HG03378 (cell line): ENCODE measurements at regions not wholly inside any gene's neighbourhood (a gene's known extent, or its start where the extent isn't known, plus 50 kb on each side); places are given as distances from the start of the nearest gene placed in this dataset.

Source experiments
- ATAC-seq: cut with Tn5 transposase; IDR thresholded peaks from one replicate; pipeline ENCODE4 v1.9.1; 2021; ENCODE audit warnings: mild to moderate bottlenecking, moderate library complexity; ENCODE audit not compliant: unreplicated experiment

DNA sequence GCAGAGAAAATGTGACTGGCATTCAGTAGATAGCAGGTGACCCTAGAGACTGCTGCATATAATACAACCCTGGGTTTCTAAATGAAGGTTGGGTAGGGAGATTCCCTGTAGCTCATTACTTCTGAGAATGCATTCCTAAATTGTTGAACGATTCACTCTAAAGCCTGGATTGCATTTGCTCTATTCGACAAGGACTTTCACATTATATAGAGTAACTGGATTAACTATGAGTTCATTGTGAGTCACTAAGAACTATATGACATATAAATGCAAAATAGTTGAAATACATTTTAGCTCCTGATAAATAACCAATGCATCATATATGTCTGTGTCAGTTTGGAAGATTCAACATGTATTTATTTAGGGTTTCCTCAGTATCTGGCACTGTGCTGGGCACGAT, 294.7 kb upstream of the CCDC54 start:
- no peak for ATAC-seq

DNA sequence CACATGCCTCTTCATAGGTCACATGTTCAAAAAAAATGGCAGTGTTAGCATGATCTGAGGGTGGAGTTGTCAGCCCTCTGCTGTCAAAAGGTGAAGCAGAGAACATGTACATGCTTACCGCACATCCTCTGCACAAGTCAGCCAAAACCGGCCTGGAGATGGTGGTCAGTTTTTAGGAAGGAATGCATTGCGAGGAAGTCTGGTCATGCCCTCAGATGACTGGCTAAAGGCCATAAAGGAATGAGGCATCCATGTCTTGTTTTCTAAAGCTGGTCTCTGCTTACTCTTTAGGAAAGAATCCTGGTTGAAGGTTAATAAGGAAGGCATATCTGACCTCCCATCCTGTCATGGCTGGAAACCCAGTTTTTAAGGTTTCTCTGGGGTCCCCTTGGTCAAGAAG, 292.0 kb upstream of the CCDC54 start:
- ATAC-seq, result no peak

DNA sequence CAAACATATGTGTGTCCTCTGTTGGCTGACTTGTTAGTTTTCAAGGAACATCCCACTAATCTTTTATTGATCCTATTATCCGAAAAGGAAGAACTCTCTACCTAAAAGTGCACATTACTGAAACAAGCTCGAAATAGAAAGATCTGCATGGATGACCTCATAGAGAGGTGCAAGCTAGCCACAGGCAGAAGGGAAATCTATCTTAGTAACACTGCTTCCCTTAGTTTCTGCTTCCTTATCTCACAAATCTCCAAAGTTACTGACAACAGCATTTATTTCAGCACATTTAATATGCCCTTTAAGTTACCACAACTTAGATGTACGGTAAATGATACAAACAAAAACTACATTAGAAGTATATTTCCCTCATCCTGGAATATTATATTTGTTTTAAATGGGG, 285.1 kb upstream of the CCDC54 start:
- ATAC-seq, result no peak

DNA sequence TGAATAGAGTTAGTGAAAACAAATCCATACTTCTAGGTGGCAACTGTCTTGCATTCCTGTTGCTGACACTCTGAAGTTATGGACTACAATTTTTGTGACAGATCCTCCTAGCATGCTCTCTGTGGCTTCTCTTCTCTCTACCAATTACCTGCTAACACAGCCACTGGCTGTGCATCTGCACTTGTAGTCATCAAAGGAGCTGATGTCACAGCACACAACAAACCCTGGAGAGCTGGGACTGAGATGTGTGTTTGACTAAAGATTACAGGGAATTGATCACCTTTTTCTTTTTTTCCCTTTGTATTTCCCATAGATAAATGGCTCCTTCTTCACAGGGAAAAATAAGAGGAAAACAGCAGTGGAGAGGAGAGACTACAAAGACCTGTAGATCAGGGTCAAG, 278.4 kb upstream of the CCDC54 start:
- no peak for ATAC-seq

DNA sequence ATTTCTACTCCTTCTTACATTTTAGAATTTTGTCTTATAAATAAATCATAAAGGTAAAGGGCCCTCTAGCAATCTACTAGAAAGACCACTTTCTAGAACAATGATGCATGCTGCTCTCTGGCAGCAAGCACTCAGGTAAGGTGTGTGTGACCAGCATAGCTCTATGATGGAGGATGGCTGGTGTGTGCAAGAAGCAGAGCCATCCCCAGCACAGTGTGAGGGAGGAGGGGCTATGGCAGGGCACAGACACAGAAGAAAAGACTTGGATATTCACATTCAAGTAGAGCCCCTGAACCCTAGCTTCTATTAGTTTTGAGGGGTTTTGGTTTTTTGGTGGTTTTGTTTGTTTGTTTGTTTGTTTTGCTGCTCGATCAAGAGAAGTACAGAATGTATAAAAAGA, 277.1 kb upstream of the CCDC54 start:
- no peak for ATAC-seq

DNA sequence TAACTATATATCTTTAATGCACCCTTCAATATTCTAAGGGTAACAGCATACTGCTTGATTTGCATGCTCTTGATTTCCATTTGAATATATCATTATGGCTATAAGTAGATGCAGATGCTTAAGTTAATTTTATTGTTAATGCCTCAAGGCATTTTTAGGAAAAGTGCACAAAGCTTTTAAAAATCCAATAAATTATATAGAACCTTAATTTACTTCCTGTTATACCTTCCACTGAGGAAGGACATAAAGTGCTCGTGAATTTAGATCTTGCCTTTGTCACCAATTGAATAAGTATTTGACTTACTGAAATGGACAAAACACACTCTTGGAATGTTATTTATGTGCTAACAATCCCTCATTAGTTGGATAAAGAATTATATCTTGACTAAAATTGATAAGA, 276.7 kb upstream of the CCDC54 start:
- ATAC-seq, result no peak

DNA sequence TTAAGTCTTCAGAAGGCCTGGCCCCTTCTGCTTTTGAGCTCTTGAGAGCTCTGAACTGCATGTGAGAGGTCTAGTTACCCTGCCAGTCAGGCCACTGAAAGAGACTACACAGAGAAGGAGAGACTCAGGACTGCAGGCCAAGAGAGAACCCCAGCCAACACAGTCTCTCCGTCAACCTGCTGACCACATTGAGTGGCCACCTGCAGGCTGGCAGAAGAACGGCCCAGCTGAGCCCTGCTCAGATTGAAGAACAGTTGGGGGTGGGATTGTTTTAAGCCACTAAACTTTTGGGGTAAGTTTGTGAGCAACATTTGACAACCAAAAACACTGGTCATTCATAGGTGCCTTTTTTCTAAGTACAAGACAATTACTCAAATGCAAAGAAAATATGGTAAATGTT, 273.5 kb upstream of the CCDC54 start:
- no peak for ATAC-seq

DNA sequence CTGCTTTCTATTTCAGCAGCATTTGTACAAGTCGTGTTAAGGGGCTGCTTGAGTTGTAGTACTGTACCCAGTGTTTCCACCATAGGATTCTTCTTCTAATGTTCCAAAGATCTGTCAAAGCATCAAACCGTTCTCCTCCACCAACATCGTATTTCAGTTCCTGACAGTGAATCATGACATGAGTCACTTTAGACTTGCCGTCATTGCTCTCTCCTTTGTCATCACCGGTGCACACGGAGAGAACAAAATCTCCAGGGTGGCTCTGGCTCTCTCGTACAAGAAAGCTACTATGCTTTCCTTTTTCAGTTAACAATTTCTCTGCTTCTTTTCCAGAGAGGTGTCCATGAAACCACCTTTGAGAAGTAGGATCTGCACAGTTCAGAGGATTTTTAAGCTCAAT, 270.9 kb upstream of the CCDC54 start:
- ATAC-seq, result no peak

DNA sequence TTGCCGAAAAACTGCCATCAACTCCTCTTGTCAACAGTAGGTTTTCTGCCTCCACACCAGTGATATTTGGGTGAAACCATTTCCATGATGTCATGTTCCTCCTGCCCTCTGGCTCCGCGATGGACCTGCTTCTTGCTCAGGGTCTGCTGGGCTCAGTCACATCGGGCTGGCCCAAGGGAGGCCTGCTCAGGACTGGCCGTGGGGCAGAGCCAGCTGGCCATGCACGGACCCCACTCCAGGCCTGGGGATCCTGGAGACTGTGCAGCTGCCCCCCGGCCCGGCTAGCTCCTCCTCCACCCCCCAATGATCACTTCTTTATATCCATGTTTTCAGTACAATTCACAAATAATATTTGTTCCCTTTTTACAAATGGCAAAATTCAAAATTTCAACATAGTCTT, 270.3 kb upstream of the CCDC54 start:
- no peak for ATAC-seq

DNA sequence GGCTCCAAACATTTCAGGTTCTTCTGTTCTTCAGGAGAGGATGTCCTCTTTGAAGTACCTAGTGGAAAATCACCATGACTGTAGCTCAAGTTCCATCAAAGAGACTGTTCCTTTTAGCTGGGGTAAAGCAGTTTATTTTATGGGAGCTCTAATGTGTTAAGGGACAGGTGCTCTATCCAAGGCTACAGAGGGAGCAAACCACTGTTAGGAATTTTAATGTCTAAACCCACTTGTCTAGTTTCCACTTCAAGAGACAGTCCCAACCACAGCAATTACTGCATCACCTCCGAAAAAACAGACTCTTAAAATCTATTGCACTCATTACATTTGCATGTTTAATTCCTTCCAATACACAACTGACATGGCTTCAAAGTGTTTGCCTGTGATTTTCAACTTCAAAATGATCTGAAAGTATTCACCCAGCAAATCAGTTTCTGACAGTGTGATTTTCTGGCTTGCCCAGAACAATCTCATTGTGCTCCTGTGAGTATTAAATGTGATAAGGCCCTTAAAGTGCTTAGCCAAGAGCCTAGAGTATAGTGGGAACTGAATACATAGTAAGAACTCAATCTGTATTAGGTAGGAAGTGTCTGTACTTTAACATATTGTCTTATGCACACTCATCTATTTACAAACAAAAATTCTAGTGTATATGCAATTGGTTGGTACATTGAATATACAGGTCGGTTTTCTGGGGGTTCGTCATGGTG, 266.5 kb upstream of the CCDC54 start:
- no peak for ATAC-seq

DNA sequence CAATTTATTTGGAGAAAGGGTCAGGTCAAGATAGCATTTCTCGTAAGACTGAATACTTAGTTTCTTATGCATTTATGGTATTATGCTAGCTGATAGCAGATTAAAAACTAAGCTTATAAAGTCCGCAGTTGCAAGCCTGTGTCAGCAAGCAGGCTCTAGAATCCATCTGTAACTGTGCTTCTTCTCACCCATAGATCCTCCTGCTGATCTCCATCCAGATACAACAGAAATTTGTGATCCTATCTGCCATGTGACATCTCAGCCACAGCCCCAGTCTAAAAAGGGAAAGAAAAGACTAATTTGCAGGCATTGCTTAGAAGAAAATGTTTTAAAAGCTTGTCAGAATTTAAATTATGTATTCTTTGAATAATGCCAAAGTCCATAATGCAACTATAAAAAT, 265.4 kb upstream of the CCDC54 start:
- no peak for ATAC-seq

DNA sequence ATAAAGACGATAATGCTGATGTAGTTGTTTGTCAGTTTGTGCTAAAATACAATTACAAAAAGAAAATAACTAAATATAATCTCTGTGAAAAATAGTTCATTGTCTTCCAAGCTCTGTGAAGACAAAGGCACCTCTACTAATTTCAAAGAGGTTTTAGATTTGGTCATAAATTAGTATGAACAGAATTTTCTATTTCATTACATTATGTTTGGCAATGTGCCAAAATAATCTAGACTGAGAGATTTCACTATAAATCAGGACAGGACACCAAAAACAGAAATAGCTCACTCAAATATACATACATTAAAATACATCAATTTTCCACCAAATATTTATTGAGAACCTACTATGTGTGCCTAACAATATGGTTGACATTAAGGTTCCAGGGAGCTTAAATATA, 264.9 kb upstream of the CCDC54 start:
- ATAC-seq, result no peak

DNA sequence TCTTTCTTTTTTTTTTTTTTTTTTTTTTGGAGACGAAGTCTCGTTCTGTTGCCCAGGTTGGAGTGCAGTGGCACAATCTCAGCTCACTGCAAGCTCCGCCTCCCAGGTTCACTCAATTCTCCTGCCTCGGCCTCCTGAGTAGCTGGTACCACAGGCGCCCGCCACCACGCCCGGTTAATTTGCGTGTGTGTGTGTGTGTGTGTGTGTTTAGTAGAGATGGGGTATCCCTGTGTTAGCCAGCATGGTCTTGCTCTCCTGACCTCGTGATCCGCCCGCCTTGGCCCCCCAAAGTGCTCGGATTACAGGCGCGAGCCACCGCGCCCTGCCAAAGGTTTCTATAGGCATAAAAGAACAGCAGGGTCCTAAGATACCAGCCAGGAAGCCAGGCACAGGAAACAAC, 261.0 kb upstream of the CCDC54 start:
- ATAC-seq, result no peak

DNA sequence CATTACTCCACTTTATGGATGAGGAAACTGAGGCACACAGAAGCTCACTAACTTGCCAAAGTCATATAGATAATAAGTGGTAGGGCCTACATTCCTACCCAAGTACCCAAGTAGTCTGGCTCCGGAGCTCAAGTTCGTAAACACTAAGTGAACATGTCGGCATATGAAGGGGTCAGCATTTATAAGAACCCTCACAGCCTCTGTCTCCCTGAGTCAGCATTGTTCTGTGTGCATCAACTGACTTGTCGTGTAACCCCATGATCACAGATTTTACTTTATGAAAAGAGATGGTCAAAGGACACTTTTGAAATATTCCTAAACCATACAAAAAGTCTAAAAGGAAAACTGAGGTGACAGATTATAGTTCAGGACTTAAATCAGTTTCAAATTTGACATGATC, 260.1 kb upstream of the CCDC54 start:
- ATAC-seq, result no peak

DNA sequence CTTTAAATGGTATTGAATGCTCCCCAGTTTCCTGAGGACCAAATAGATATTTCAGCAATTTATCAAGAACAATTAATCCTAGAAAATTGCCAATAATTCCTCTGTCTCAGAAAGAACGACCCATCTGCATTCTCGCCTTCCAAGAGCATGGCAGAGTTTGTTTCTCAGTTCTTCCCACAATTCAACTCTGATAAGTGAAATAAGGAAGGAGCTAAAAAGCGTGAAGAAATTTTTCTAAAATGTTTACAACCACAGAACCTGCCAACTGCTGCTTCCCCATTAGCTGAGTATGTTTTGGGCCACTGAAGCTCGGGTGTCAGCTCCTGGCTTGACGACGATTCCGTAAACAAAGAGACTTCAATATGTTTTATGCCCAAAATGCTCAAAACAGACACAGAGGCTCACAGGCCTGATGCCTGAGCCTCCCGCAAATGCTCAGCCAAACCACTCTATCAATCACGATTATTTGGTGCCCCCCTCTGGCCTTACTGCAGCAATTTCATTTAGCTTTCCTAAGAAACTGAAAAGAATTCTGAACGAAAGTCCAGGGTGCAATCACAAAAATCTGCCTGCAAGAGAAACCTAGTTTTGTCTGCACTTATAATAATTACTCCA, 259.2 kb upstream of the CCDC54 start:
- no peak for ATAC-seq

DNA sequence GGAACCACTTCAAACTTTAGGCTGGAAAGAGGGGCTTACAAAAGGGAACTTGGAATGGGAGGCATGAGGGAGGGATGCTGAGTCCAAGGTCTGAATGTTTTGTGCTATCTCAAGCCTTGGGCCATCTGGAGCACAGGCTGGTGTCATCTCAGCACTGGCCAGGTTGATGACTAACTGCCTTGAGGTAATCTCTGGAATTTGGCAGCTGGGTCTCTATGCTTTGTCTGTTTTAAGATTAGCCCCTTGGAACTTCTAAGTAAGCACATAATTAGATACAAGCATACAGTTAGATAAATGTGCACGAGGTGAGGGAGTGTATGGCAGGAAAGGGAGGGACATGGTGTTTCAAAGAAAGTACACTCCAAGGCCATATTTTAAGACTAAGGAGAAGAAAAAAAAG, 252.4 kb upstream of the CCDC54 start:
- ATAC-seq, result no peak

DNA sequence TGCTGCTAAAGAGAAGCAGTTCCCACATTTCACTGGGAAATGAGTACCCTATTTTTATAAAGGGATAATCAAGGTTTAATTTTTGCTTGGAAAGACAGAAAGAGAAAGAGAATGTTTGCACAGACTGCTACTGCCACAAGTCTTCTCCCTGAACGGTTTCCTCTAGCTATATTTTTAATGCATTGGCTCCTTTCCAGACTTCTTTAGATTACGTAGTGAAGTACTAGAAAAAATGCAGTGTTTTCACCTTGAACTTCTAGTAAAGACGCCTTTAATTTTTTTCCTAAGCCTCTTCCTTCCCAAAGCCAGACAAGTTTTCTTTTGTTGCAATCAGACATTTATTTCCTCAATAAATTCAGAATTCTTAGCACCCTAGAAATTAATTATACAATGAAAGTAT, 248.3 kb upstream of the CCDC54 start:
- no peak for ATAC-seq

DNA sequence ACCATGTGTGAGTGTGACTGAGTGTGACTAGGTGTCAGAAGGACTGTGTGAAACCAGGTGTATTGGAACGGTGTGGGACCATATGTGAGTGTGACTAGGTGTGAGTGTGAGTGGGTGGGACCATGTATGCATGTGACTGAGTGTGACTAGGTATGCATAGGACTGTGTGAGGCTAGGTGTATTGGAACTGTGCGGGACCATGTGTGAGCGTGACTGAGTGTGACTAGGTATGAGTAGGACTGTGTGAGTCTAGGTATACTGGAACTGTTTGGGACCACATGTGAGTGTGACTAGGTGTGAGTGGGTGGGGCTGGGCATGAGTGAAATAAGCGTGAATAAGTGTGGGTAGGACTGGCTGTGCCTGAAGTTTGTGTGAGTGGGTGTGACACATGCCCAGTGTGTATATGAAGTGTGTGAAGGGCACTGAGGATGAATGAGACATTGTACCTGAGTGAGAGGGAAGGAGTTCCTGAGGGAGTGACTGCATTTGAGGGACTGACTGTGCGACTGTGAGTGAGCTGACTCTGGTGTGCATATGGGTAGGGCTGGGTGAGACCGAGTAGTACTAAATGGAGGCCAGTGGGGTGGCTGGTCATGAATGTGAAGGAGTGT, 247.0 kb upstream of the CCDC54 start:
- ATAC-seq, result no peak

DNA sequence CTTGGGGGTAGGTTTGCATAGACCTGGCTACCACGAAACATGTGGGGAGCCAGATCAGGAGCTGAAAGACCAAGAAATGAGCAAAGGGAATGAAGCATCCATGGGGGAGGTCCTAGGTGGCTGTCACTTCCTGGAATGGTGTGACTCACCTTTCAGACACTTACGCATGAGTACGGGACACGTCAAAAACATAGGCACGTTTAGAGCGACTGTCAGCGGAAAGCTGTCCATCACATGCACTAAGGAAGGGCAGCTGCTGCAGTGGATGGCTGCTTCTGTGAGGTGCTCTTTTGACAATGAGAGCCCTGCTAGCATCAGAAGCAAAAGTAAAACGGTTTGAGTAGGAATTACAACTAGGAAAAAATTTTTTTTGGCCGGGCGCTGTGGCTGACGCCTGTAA, 244.6 kb upstream of the CCDC54 start:
- ATAC-seq, result no peak

DNA sequence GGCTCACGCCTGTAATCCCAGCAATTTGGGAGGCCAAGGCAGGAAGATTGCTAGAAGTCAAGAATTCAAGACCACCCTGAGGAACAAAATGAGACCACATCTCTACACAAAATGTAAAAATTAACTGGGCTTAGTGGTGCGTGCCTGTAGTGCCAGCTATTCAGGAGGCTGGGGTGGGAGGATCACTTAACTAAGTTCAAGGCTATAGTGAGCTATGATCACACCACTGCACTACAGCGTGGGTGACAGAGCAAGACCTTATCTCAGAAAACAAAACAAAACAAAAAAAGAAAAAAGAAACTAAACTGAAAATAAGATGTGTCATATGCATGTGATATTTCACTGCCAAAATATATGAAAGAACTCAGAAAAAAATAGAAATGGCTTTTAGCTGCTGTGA, 243.3 kb upstream of the CCDC54 start:
- ATAC-seq, result no peak

DNA sequence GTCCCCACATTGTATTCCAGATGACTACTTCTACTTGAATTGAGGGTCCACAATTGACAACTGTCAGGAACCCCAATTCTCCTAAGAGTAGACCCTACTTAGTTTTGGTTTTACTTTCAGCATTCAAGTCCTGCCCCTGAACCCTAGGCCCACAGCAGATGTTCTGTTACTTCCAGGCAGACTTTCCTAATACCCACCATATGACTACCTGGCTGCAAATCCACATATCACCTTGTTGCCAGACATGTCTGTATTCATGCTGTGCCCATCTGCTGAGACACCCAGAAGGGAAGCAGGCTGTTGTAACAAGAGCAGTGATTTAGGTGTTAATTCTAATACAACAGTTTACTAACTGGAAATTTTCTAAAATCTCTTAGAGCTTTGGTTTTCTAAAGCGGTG, 235.1 kb upstream of the CCDC54 start:
- ATAC-seq, result no peak

DNA sequence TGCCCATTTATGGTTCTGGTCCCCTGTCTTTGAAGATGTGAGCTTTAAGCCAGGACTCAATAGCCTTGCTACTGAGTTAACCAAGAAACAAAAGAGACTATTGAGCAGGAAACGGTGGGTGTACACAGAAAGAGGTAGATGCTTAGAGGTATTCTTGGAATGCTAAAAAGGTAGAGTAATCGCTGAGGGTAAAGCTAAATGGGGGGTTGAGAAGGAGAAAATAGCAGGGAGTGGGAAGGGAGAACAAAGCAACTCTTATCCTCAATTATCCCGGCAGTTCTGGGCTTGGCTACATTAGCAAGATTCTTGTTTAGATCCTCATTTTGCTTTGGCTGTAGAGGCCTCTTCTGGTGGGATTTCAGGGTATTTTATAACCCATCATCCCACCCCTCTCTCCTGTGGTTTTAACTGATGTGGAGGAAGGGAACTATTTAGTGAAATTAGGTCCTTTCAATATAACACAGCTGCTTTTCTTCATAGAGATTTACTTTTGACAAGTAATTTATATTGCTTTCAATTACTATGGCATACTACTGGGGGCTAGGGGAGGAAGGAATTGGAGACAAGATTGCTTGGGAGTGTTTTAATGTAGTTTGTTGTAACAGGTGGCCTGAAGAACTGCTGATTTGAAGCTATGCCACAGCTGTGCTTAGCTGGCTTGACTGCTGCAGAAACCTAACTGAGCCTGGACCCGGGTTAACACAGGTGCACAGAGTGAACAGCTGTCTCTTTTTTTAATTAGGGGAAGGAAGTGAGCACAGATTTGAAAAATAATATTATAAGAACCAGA, 234.3 kb upstream of the CCDC54 start:
- ATAC-seq, result no peak
